ENCODE measurements at regions not wholly inside any gene's neighbourhood (a gene's known extent, or its start where the extent isn't known, plus 50 kb on each side); places are given as distances from the start of the nearest gene placed in this dataset.

GRCh38 chr2:223528036-223528435 is 74.1 kb downstream of the SCG2 start:
- no peak overlapping the region for H3K4me3 ChIP-seq (ENCODE audit: low read depth, low read length)
- peak; percentile 63 for DNase-seq (ENCODE audit: low read depth, low spot score)
- in situ Hi-C loops (cut with HindIII; ENCODE audit: low sequenced_read_pairs): no loop called here
- TF ChIP-seq, protein P1, sequence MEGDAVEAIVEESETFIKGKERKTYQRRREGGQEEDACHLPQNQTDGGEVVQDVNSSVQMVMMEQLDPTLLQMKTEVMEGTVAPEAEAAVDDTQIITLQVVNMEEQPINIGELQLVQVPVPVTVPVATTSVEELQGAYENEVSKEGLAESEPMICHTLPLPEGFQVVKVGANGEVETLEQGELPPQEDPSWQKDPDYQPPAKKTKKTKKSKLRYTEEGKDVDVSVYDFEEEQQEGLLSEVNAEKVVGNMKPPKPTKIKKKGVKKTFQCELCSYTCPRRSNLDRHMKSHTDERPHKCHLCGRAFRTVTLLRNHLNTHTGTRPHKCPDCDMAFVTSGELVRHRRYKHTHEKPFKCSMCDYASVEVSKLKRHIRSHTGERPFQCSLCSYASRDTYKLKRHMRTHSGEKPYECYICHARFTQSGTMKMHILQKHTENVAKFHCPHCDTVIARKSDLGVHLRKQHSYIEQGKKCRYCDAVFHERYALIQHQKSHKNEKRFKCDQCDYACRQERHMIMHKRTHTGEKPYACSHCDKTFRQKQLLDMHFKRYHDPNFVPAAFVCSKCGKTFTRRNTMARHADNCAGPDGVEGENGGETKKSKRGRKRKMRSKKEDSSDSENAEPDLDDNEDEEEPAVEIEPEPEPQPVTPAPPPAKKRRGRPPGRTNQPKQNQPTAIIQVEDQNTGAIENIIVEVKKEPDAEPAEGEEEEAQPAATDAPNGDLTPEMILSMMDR (IDR thresholded peaks at IDR 0.05; ENCODE audit: low read depth, low read length): no peak

DNA sequence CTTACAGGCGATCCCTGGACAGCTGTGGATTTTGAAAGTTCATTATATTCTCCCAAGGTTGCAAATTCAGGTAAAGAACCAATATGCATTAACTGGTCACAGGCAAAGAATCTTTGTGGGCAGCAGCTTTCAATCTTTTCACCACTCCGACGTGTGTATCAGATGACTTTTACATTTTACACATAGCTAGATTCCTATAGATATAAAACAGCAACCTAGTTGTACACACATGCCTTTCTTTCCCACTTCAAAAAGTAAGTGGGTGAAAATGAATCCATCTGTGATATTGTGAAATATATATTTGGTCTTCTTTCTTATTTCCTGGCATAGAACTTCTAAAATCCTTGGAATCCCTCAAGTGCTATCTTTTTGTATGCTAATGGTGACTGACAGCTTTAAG is 72.5 kb downstream of the SCG2 start:
- in situ Hi-C loops (cut with HindIII; ENCODE audit: low sequenced_read_pairs): no loop called here
- no peak overlapping the region for H3K4me3 ChIP-seq (ENCODE audit: low read depth, low read length)
- TF ChIP-seq, protein P1 (IDR thresholded peaks at IDR 0.05; ENCODE audit: low read depth, low read length): no peak
- DNase-seq (ENCODE audit: low read depth, low spot score): no peak

DNA sequence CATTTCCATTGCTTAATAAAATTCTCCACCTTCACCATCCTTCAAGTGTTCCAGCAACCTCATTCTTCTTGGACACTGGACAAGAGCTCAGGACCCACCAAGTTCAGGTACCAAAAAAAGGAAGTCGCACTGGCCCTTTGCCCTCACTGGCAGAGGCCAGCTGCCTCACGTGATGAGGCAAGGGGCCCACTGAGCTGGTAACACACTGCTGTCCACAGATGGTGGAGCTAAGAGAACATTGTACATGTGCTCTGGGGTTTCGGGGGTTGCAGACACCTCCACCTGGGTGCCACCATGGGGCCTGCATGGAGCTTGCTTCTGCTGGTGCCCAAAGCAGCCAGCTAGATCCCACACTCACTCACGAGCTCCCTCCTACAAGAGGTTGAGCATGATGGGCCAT is 71.3 kb downstream of the SCG2 start:
- no peak overlapping the region for H3K4me3 ChIP-seq (ENCODE audit: low read depth, low read length)
- in situ Hi-C loops (cut with HindIII; ENCODE audit: low sequenced_read_pairs): no loop called here
- no peak for DNase-seq (ENCODE audit: low read depth, low spot score)
- TF ChIP-seq, protein P1 (IDR thresholded peaks at IDR 0.05; ENCODE audit: low read depth, low read length): no peak

GRCh38 chr2:223532161-223532560 is 70.0 kb downstream of the SCG2 start:
- H3K4me3 ChIP-seq (ENCODE audit: low read depth, low read length): no peak overlapping the region
- TF ChIP-seq, protein P1 (IDR thresholded peaks at IDR 0.05; ENCODE audit: low read depth, low read length): no peak

GRCh38 chr2:223532712-223533111 is 69.4 kb downstream of the SCG2 start:
- in situ Hi-C loops (cut with HindIII; ENCODE audit: low sequenced_read_pairs): no loop called here
- DNase-seq (ENCODE audit: low read depth, low spot score): no peak
- no peak overlapping the region for H3K4me3 ChIP-seq (ENCODE audit: low read depth, low read length)
- TF ChIP-seq, protein P1 (IDR thresholded peaks at IDR 0.05; ENCODE audit: low read depth, low read length): no peak

More at GRCh38 chr2:223532161-223532560, 70.0 kb downstream of the SCG2 start:
- peak; percentile 47 for DNase-seq (ENCODE audit: low read depth, low spot score)
- in situ Hi-C loops (cut with HindIII; ENCODE audit: low sequenced_read_pairs): no loop called here

- TF ChIP-seq, protein P1 (IDR thresholded peaks at IDR 0.05; ENCODE audit: low read depth, low read length): no peak
- DNase-seq (ENCODE audit: low read depth, low spot score): no peak
- in situ Hi-C loops (cut with HindIII; ENCODE audit: low sequenced_read_pairs): no loop called here
- no peak overlapping the region for H3K4me3 ChIP-seq (ENCODE audit: low read depth, low read length)
Observed at GRCh38 chr2:223536546-223536945, 65.6 kb downstream of the SCG2 start.

- DNase-seq (ENCODE audit: low read depth, low spot score): no peak
- H3K4me3 ChIP-seq (ENCODE audit: low read depth, low read length): no peak overlapping the region
- TF ChIP-seq, protein P1 (IDR thresholded peaks at IDR 0.05; ENCODE audit: low read depth, low read length): no peak
- in situ Hi-C loops (cut with HindIII; ENCODE audit: low sequenced_read_pairs): no loop called here
Observed at GRCh38 chr2:223537115-223537514, 65.0 kb downstream of the SCG2 start.
